GM12878 (cell line): ENCODE measurements at regions not wholly inside any gene's neighbourhood (a gene's known extent, or its start where the extent isn't known, plus 50 kb on each side); places are given as distances from the start of the nearest gene placed in this dataset.

Source experiments
- ATAC-seq: fragments of 200-7000 bp; cut with Tn5 transposase; 3 replicates; pipeline ENCODE4 v1.9.1; 2020; ENCODE audit warnings: mild to moderate bottlenecking, moderate library complexity
- BruUV-seq: library from RNA; stranded (reverse); fragments of 400-500 nt; replicated peaks from 2 replicates; lab custom pipeline; 2021; lab: Mats Ljungman, UMichigan
- CTCF ChIA-PET: fragments of 300-600 bp; sonication (Branson Sonifier 250); formaldehyde crosslinking; extraction: SDS; loops from one replicate; lab custom pipeline; 2021; ENCODE audit warnings: inconsistent platforms; lab: Yijun Ruan, JAX
- POLR2A ChIA-PET: fragments of 350-600 bp; formaldehyde crosslinking; extraction: SDS; loops from one replicate; lab custom pipeline; 2021; ENCODE audit warnings: inconsistent platforms; lab: Charles Lee
- RAD21 ChIA-PET: fragments of 300-600 bp; sonication (Branson Sonifier 250); formaldehyde crosslinking; loops from one replicate; lab custom pipeline; 2023; ENCODE audit warnings: antibody characterized with exemption; ENCODE audit not compliant: unreplicated experiment; lab: Charles Lee
- SMC1A ChIA-PET: fragments of 300-600 bp; sonication (Branson Sonifier 250); formaldehyde crosslinking; loops from one replicate; lab custom pipeline; 2023; ENCODE audit not compliant: unreplicated experiment, uncharacterized antibody; lab: Charles Lee
- DNase-seq: peaks from one replicate; pipeline ENCODE4 v3.0.0-alpha.2; 2011; ENCODE audit warnings: low read depth, low spot score
- FAIRE-seq: peaks from 3 replicates; lab custom pipeline; 2011; peaks lifted over from hg19 to GRCh38; lab: Jason Lieb, UNC
- H2AFZ ChIP-seq: 2 replicates; pipeline ENCODE4 v1.6.0; 2011; ENCODE audit warnings: low read depth, low read length, control low read depth; ENCODE audit not compliant: control insufficient read depth
- H3K27ac ChIP-seq: 2 replicates; pipeline ENCODE4 v1.5.1; 2011; ENCODE audit warnings: control low read depth; ENCODE audit not compliant: control insufficient read depth, insufficient read depth
- H3K27me3 ChIP-seq, 2 experiments: replicated peaks in 1 of 2; 2 replicates each; pipeline versions ENCODE4 v1.6.0 to v1.6.1; 2011; ENCODE audit warnings: low read length in 1 of 2; ENCODE audit not compliant: control insufficient read depth in 2 of 2, insufficient read depth in 2 of 2
- H3K36me3 ChIP-seq, 2 experiments: 2 replicates each; pipeline ENCODE4 v1.5.1; 2011; ENCODE audit warnings: low read length in 1 of 2; ENCODE audit not compliant: control insufficient read depth in 2 of 2, insufficient read depth in 2 of 2
- H3K4me1 ChIP-seq: 2 replicates; pipeline ENCODE4 v1.6.1; 2011; ENCODE audit warnings: mild to moderate bottlenecking, low read length, moderate library complexity, mixed read lengths; ENCODE audit not compliant: control insufficient read depth, insufficient read depth
- H3K4me2 ChIP-seq: 2 replicates; pipeline ENCODE4 v1.6.0; 2011; ENCODE audit warnings: control low read depth; ENCODE audit not compliant: control insufficient read depth, insufficient read depth
- H3K4me3 ChIP-seq: fragments of 200-600 bp; sonication (generic); 2 replicates; pipeline ENCODE4 v1.5.1; 2016
- H3K79me2 ChIP-seq: 2 replicates; pipeline ENCODE4 v1.6.0; 2011; ENCODE audit warnings: low read length; ENCODE audit not compliant: control insufficient read depth, insufficient read depth
- H3K9ac ChIP-seq: 2 replicates; pipeline ENCODE4 v1.8.0; 2011; ENCODE audit warnings: low read length, control low read depth, mixed read lengths; ENCODE audit not compliant: control insufficient read depth, insufficient read depth
- H3K9me3 ChIP-seq: replicated peaks from 3 replicates; pipeline ENCODE4 v1.5.1; 2011; ENCODE audit warnings: mild to moderate bottlenecking, low read length; ENCODE audit not compliant: control insufficient read depth, insufficient read depth
- H4K20me1 ChIP-seq: 2 replicates; pipeline ENCODE4 v1.6.0; 2011; ENCODE audit not compliant: control insufficient read depth, insufficient read depth
- CHD2 ChIP-seq: IDR thresholded peaks from 2 replicates; pipeline ENCODE4 v1.6.1; 2011; ENCODE audit warnings: low read depth, low read length, improper control_type of control experiment, borderline replicate concordance
- EED ChIP-seq: sonication (generic); IDR thresholded peaks from 2 replicates; pipeline ENCODE4 v1.6.1; 2016; ENCODE audit warnings: antibody characterized with exemption, low read depth
- IKZF2 ChIP-seq, 2 experiments: fragments of 450-650 bp; IDR thresholded peaks; 2 replicates each; pipeline ENCODE4 v1.6.1; 2017; ENCODE audit warnings: mild to moderate bottlenecking in 2 of 2, moderate library complexity in 2 of 2
- MXI1 ChIP-seq: fragments of 150-350 bp; IDR thresholded peaks from 2 replicates; pipeline ENCODE4 v1.6.1; 2011; ENCODE audit warnings: low read depth, mild to moderate bottlenecking, inconsistent platforms, low read length, improper control_type of control experiment
- MYB ChIP-seq: fragments of 150-350 bp; IDR thresholded peaks from 2 replicates; pipeline ENCODE4 v1.6.1; 2014; ENCODE audit warnings: mild to moderate bottlenecking, low read depth, low read length, borderline replicate concordance
- NFXL1 ChIP-seq: fragments of 450-650 bp; IDR thresholded peaks from 2 replicates; pipeline ENCODE4 v1.6.1; 2017; ENCODE audit warnings: antibody characterized with exemption, mild to moderate bottlenecking, borderline replicate concordance
- RB1 ChIP-seq: fragments of 450-650 bp; formaldehyde crosslinking; IDR thresholded peaks from 2 replicates; pipeline ENCODE4 v1.6.1; 2017; ENCODE audit warnings: mild to moderate bottlenecking, borderline replicate concordance
- SIN3A ChIP-seq: IDR thresholded peaks from 2 replicates; pipeline ENCODE4 v1.6.1; 2012; ENCODE audit warnings: low read depth, low read length, improper control_type of control experiment
- TBL1XR1 ChIP-seq: IDR thresholded peaks from 2 replicates; pipeline ENCODE4 v1.6.1; 2012; ENCODE audit warnings: low read depth, low read length, improper control_type of control experiment
- in situ Hi-C: fragments of 300-500 bp; cut with MboI; formaldehyde crosslinking; loops from 9 replicates; pipeline ENCODE4 v1.14.3; 2018; ENCODE audit warnings: mixed read lengths
- intact Hi-C: fragments of 100-400 bp; cut with micrococcal nuclease; formaldehyde crosslinking; loops from one replicate; pipeline ENCODE4 v1.14.2; 2022; ENCODE audit not compliant: unreplicated experiment
- TF ChIP-seq, protein P1 (sequence below): fragments of 450-650 bp; IDR thresholded peaks from 2 replicates; pipeline ENCODE4 v1.6.1; 2016; ENCODE audit warnings: mild to moderate bottlenecking, moderate library complexity, borderline replicate concordance
- TF ChIP-seq, protein P2 (sequence below): fragments of 450-650 bp; formaldehyde crosslinking; IDR thresholded peaks from 2 replicates; pipeline ENCODE4 v1.4.0; 2022; ENCODE audit warnings: mild to moderate bottlenecking, moderate library complexity

DNA sequence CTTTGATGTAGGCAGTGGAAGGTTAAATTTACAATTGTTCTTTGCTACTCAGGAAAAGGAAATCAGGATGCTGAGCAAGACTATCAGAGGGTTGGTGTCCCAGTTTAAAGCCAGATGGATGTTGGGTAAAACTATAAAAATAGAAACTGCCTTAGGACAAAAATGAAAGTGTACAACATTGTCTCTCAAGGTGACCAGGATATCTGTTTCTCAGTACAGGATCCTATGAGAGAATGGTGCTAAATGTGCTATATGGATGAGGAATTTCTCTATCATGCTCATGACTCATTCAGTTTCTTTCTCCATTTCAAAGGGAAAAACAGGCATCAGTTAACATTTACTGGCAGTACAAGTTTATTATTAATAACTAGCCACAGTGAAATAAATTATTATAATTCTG is 534.2 kb upstream of the GJE1 start:
- Histone ChIP-seq H3K27ac (no peak overlapping the region), H3K4me3 (no peak overlapping the region), H3K4me2 (no peak overlapping the region), H3K9me3 (no peaks in the 10 kb centered on the region), H2AFZ (no peak overlapping the region), H3K4me1 (no peaks in the 10 kb centered on the region), H4K20me1 (no peaks in the 10 kb centered on the region), H3K9ac (no peak overlapping the region), H3K36me3 (no peaks in the 10 kb centered on the region), H3K27me3 (no peaks in the 10 kb centered on the region), H3K79me2 (no peaks in the 10 kb centered on the region)
- in situ Hi-C loops, result no loop called here
- BruUV-seq, result no TSS peak
- ChIA-PET SMC1A (no interaction called here), RAD21 (no interaction called here), POLR2A (no interaction called here), CTCF (no interaction called here)
- TF ChIP-seq TBL1XR1, result no peak
- no peak for TF ChIP-seq IKZF2 (IDR thresholded peaks at IDR 0.05)
- no peak for TF ChIP-seq SIN3A
- TF ChIP-seq, protein P1, sequence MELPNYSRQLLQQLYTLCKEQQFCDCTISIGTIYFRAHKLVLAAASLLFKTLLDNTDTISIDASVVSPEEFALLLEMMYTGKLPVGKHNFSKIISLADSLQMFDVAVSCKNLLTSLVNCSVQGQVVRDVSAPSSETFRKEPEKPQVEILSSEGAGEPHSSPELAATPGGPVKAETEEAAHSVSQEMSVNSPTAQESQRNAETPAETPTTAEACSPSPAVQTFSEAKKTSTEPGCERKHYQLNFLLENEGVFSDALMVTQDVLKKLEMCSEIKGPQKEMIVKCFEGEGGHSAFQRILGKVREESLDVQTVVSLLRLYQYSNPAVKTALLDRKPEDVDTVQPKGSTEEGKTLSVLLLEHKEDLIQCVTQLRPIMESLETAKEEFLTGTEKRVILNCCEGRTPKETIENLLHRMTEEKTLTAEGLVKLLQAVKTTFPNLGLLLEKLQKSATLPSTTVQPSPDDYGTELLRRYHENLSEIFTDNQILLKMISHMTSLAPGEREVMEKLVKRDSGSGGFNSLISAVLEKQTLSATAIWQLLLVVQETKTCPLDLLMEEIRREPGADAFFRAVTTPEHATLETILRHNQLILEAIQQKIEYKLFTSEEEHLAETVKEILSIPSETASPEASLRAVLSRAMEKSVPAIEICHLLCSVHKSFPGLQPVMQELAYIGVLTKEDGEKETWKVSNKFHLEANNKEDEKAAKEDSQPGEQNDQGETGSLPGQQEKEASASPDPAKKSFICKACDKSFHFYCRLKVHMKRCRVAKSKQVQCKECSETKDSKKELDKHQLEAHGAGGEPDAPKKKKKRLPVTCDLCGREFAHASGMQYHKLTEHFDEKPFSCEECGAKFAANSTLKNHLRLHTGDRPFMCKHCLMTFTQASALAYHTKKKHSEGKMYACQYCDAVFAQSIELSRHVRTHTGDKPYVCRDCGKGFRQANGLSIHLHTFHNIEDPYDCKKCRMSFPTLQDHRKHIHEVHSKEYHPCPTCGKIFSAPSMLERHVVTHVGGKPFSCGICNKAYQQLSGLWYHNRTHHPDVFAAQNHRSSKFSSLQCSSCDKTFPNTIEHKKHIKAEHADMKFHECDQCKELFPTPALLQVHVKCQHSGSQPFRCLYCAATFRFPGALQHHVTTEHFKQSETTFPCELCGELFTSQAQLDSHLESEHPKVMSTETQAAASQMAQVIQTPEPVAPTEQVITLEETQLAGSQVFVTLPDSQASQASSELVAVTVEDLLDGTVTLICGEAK, result no peak
- TF ChIP-seq RB1, result no peak
- no peak for TF ChIP-seq NFXL1
- no peak for TF ChIP-seq EED
- TF ChIP-seq MXI1, result no peak
- TF ChIP-seq, protein P2, sequence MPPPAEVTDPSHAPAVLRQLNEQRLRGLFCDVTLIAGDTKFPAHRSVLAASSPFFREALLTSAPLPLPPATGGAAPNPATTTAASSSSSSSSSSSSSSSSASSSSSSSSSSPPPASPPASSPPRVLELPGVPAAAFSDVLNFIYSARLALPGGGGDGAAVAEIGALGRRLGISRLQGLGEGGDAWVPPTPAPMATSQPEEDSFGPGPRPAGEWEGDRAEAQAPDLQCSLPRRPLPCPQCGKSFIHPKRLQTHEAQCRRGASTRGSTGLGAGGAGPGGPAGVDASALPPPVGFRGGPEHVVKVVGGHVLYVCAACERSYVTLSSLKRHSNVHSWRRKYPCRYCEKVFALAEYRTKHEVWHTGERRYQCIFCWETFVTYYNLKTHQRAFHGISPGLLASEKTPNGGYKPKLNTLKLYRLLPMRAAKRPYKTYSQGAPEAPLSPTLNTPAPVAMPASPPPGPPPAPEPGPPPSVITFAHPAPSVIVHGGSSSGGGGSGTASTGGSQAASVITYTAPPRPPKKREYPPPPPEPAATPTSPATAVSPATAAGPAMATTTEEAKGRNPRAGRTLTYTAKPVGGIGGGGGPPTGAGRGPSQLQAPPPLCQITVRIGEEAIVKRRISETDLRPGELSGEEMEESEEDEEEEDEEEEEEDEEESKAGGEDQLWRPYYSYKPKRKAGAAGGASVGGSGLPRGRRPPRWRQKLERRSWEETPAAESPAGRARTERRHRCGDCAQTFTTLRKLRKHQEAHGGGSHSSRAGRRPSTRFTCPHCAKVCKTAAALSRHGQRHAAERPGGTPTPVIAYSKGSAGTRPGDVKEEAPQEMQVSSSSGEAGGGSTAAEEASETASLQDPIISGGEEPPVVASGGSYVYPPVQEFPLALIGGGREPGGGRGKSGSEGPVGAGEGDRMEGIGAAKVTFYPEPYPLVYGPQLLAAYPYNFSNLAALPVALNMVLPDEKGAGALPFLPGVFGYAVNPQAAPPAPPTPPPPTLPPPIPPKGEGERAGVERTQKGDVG (CRISPR knock-in tag), result no peak
- no peak for TF ChIP-seq CHD2
- TF ChIP-seq MYB, result no peak
- no peak for DNase-seq
- intact Hi-C loops, result no loop called here
- ATAC-seq, result no peak
- FAIRE-seq, result no peak
